ENCODE measurements at regions not wholly inside any gene's neighbourhood (a gene's known extent, or its start where the extent isn't known, plus 50 kb on each side); places are given as distances from the start of the nearest gene placed in this dataset.

DNA sequence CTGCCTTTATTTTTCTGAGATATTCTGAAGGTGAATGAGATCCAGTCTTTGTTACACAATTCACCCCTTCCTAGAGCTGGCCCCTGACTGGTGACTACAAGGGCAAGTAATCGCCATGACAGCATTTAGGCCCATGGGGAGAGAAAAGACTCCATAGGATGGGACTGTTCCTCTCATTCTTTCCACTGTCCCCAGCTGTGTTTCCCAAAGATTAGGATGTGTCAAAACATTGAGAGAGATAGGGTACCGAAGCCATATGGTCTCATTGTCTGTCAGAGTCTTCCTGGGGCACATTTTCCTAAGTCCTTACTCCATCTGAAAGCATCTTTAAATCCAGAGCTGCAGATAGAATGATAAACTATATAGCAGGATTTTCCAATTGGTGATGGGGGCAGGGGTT lies 423.5 kb downstream of the OMA1 start:
- no peak for DNase-seq

DNA sequence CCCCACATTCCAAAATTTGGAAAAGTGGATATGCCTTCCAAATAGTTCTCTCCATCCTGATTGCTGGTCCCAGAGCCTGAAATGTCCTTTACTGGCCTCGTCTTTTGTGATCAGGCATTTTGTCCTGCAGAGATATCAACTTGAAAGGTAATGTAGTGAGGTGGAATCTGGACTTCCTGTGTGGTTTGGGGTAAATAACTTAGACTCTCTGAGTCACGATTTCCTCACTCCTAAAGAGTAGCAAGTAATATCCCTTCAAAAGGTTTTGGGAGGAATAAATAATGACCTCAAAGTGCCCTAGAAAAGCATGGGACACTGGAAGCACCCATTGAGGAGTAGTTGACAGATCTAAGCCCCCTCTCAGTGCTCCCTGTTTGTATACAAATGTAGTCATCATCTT lies 426.6 kb downstream of the OMA1 start:
- DNase-seq = no peak

DNA sequence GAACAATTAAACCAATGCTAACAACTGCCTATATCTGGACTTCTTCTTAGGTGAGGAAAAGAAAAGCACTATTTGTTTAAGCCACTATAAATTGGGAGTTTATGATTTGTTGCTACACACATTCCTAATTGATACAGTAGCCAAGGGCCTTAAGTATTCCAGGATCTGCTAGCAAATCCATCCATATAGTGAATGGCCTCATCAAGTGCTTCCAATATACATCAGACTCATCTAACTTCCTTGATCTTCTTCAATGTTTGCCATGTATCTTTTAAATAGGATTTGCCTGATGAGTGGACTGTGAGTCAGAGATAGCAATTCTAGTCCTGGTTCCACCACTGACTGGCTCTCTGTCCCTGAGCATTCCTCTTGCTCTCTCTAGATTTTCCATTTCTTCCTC lies 430.2 kb downstream of the OMA1 start:
- DNase-seq = no peak

DNA sequence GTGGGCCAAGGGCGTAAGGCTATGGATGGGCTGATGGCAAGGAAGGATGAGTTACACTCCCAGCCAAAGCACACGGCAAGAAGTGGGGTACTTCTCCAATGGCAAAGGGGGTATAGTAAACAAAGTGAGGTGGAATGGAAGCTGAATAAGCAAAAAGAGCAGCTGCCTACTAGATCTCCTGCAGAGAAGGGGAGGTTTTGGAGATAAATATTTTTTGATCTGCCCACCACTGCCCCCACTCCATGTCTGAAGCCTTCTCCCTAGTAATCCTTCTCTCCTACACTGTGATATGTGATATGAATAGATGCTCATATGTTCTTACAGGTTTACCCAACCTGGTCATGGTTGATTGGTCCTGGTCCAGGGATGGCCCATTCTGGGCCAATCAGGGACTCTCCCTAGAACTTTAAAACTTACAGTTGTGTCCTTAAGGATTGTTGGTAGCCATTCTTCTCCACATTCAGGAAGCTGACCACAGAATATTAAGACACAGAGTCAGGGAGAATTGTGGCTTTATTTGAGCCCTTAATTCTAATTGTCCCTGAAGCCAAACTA lies 436.8 kb downstream of the OMA1 start:
- no peak for DNase-seq

DNA sequence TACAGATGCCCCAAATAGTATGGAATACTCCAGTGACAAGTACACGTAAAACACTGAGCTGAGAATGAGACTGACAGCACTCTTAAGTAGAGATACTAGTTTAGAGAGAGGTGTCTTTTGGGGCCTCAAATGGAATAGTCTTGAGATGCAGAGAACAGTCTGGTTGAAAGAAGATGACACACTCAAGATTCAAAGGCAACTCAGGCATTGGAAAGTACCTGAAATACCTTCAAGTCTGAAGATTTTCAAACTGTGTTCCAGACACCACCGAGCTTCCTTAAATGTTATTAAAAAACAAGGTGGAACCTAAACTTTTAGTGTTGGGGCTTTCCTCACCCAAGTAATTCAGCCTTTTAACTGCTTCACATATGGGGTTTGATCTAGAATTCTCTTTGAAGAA lies 437.7 kb downstream of the OMA1 start:
- no peak for DNase-seq

DNA sequence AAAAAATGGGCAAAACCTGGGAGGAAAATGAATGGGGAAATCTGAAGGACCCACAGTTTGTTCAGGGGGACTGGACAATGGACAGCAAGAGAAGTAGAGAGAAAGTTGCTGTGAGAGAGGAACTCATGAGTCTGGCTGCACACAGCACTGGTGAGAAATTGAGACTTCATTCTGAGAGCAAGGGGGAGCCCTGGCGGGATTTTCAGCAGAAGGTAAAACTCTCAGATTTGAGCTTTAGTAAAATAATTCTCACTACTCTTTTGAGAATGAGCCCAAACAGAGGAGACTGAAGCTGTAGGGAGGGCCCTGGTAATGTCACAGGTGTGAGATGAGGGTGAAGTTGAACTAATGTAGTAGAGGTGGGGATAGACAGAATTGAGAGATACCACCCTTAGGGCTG lies 438.6 kb downstream of the OMA1 start:
- no peak for DNase-seq

DNA sequence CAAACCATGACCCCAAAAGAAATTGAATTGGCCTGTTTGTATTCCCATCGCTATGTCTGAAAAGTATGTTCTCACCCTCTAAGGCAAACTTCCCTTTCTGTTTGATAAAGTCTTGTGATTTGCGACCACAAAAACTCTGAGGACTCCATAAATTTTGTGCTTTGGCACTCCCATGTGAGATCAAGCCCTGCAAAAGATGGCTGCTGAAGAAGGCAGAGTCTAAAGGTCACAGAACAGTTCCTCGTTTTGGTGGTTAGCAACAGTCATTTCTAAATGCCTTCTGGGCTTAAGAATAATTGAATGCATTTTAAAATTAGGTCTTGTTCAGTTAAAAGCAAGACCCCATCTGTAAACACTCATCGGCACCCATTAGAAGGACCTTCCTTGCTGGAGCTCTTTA lies 441.6 kb downstream of the OMA1 start:
- no peak for DNase-seq

DNA sequence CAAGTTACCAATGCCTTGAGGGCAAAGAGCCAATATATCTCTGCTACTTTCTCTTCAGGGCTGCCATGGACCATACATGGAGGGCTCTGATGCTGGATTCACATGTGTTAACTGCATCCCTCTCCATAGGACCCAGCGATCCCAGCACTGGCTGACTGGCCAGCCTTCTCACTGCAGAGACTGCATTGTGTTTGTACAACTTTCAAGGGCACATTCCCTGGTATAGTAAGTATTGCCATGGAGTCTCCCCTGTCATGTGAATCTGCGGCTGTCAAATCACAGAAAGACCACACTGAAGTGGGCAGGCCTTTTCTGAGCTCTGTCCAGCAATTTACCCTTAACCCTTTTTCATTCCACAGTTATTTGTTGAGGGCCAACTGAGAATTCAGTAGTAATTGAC lies 449.8 kb downstream of the OMA1 start:
- no peak for DNase-seq

DNA sequence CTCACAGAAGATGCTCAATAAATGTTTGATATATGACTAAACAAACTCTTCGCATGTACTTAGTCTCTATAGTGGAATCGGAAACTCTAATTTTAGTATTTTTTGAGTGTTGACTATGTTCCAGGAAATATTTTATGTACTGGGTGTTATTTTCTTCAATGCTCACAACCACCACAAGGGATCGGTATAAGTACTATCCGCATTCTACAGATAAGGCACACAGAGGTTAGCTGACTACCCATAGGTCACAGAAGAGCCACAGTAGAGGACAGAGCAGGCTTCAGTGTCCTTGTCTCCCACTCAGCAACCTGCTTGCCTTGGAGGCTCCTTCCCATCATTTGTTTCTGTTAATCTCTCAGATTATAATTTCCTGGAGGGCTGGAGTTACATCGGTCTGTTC lies 451.3 kb downstream of the OMA1 start:
- DNase-seq = no peak

DNA sequence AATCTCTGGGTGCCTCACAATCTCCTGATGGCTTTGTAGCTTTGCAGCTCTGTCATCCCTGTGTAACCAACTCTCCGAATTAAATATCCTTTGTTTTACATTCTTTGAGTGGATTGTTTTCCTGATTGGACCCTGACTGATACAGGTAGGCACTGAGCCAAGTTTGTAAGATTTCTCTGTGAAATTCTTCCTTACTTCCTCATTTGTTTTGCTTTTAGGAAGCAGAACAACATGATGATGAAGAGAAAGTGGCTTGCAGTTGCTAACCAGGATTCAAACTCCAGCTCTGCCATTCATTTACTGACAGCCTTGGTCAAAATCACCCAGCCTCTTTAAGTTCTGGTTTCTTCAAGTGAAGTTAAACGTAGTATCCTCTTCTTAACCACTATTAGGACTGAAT lies 452.3 kb downstream of the OMA1 start:
- no peak for DNase-seq

DNA sequence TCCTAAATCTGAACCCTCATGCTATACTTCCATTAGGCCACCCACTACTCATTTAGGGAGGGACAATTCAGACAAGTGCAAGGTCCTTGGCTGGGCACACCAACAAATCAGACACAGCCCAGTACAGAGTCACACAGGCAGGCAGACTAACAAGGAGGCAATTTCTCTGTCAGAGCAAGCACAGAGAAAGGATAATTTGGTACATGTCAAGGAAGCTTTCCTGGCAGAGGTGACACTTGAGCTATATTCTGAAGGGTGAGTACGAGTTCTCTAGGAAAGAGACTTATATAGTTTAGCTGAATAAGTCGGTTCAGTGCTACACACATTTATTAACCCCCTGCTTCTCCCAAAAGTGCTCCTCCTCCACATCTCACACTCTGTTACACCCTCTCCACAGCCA lies 455.9 kb downstream of the OMA1 start:
- no peak for DNase-seq

DNA sequence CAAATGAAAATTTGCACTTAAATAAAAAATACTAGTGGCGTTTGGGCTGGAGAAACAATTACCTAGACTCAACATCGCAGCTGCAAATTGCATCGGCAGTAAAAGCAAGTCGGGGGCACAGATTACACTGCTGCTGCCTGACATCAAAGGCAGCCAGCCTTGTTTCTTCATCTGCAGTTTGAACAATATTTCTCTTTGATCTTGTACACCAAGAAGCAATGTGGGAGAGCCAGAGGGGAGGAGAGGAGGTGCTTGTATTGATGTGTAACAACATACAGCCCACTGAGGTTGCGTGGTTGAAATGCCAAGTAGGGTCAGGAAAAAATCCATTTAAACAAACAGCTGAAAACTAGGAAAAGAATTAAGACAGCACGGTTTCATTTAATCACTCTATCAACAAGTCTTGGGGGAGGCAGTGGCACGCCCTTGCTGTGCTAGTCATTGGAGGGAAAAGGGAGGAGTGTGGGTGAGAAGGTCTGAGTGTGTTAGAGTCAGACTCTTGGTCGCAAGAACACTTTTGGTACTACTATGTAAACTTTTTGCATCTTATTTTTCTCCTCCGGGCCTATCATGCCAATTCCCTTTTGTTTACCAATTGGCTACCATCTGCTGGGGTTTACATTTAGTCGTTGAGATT lies 456.5 kb downstream of the OMA1 start:
- no peak for DNase-seq

DNA sequence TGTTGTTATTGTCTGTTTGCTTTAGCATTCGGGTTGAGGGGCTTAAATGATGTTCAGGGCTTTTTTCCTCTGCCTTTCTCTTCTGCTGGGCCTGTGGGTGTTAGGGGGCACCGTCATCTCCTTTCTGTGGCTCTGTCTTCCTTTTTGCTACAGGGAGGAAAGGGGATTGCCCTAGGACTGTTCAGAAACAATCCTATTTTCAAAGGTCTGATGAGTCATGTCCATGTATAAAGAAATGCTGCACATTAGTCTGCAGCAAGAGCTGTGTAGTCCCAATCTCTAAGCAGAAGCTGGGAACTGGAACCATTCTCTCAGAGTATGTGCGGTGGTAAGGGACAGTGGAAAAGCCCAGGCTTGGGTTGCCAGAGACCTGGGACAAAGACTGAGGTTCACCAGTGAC lies 462.3 kb downstream of the OMA1 start:
- no peak for DNase-seq

DNA sequence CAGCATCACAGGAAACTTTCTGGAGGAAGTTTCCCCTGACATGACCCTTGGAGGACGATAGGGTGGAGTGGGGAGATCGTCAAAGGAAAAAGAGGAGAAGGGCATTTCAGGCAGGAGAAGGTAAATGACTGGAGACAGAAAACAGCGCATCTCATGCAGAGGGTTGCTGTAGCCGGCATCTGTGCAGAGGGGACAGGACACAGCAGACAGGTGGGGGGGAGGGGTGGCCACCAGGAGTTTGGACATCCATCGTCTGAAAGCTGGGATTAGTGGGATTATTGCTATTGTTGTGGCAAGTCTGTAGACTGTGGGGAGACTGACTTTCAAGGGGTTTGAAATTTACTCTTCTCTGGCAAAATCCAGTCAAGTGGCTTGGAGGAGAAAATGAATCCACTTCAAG lies 463.9 kb downstream of the OMA1 start:
- no peak for DNase-seq

DNA sequence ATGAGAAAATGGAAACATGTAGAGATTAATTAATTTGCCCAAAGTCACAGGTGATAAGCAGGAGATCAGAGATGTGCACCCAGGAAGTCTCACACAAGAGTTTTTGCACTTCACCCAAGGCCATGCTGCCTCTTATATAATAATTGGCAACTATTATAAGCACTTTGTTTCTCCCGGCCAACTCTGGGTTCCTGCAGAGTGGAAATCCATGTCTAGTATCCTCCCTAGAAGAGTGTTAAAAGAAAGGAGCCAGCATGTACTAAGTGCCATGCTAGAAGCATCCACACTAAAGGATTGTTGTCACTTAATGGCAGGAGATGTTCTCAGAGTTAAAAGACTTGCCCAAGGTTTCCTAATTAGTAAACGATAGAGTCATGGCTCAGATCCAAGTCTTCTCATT lies 470.3 kb downstream of the OMA1 start:
- DNase-seq = no peak

DNA sequence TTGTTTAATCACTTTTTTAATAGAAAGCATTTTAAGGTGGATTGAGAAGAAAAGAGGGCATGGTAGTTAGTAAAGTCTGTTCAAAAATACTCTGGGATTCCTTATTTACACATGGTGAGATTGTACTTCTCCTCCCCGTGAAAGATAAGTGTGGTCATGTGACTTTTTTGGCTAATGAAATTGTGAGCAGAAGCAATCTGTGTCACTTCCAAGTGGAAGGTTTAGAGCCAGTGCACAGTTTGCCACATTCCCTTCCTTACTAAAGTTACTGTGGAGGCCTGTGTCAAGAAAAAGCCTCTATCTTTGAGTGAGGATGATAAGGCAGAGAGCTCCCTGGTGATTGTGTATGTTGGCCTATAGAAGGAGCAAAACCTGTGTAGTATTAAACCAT lies 471.3 kb downstream of the OMA1 start:
- DNase-seq = no peak

DNA sequence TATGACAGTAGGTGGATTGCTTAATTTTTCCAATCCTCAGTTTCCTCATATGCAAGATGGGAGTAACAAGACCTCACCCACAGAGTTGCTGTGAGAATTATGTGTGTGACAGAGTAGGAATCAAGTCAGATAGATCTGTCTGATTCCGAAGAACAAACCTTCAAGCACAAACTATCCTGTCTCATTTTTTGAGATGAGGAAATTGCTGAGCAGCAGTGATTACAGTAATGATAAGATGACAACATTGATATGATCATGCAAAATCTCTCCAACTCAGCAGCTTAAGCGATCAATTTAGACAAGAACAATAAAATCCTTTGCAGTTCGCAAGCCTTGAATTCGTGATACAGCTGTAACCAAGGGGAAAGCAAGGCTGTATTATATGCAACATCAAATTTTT lies 474.1 kb downstream of the OMA1 start:
- DNase-seq = no peak

DNA sequence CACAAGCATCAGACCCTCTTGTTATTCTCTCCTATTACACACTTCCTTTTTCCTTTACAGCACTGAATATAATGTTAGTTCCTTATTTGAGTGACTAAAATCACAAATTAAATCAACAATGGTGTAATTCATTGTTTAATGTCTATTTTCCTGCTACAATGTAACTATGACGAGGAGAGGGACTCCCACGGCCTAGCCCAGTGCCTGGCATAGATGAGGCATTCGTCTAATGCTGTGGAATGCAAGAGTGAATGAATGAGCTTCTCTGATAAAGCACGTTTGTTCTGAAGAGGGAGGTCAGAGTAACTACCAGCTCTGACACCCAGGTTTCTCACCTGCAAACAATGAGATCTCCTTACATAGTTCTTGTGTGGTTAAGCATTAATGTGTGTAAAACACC lies 479.4 kb downstream of the OMA1 start:
- DNase-seq = no peak

DNA sequence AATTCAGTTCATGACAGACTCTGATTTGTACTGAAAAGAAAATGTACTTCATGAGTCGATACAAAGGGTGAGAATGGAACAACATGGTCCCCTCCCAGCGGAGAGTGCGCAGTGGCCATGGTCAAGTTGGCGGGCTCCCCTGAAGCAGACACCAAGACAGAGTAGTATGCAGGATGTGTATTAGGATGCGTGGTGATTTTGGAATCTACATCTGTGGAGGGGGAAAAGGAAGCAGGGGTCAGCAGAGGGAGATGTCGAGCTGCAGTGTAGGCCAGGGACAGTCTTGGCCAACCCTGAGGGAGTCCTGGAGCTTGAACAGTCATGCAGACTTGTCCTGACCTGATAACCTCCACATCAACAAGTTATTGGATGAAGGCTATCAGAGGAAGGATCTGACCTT lies 481.0 kb downstream of the OMA1 start:
- no peak for DNase-seq

DNA sequence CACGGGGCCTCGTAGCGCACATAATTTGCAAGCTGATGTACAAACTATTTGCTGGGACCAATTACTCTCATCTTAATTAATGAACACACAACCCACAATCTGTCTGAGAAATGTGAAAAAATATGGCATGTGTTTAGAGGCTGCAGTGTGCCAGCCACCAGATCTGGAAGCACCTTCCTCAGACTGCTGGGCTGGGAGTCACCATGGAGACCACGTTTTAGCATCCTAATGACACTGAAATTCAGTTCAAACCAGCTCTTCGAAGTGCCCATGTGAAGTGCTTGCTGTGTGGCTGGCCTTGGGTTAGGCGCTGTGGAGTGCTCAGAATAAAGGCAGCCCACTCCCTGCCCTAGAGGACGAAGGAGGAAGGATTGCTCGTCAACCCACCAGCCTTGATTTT lies 482.4 kb downstream of the OMA1 start:
- DNase-seq = no peak

DNA sequence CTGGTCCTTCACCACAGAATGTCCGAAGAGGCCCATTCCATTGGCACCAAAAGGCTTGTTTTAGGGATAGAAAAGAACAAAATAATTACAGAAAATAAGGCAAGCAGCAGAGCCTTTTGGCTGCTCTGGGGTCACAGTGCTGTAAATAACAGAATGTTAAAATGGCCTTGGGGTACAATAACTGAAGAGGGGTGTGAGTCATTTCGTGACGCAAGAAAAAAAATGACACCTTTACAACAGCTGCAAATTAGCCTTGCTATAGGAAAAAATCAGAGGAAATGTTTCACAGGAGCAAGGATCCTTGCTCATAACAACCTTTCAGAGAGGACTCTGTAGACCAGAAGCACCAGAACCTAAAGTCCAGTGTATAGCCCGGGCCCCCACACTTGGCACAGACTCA lies 483.4 kb downstream of the OMA1 start:
- DNase-seq = no peak

DNA sequence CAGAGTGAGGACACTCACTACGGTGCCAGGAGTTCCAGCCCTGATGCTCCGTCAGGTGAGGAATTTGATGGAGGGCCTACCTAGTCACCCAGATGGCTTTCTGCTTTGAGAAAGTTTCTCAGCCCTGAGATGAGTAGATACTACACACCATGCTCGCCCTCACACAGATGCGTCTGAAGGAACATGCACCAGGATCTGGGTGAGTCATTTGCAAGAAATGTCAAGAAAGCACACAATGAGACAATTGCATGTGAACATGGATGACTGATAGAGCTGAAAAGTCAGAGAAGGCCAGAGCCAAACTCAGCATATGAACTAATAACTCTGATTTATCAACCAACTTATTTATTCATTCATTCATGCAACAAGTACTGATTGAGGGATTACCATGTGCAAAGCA lies 483.9 kb downstream of the OMA1 start:
- no peak for DNase-seq

DNA sequence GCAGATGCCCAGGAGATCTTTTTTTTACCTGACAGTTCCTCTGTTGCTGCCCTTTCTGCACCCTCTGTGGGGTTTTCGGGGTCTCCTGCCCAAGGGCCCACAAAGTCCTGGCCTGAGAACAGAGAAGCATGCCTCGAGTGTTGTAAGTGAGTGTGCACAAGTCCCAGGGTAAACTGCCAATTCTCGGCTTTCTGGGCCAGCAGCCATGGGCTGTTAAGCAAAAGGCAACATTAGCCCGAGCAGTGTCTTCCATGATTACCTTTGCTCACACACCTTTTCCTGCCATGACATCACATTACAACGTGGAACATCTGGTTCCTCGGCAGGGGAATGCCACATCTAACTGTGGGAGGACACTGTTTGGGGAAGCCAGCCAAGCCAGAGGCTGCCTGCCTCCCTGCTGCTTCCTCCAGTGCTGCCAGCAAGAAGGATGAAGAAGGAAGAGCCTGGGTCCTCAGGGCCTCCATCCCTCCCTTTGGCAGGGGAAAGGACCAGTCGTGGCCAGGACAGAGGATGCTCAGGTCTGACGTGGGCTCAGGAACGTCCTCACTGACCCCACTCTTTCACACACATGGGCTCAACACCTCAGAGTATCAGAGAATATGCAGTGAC lies 485.9 kb downstream of the OMA1 start:
- DNase-seq = no peak

DNA sequence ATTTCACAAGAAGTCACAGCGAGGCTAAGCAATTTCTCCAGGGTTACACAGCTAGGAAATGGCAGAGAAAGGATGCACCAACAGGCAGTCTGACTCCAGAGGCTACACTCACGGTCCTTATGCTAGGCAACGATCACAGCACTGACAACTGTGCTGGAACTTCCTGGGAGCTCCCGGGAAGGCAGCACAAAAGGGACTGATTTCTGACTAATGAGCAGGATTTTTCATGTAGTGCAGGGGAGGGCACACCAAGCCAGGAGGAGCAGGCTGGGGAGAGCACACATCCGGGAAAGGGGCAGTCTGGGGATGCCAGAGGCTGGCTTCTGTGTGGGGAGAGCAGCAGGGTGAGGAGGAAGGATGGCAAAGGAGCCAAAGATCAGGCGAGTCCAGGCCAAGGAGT lies 486.7 kb downstream of the OMA1 start:
- DNase-seq = no peak

DNA sequence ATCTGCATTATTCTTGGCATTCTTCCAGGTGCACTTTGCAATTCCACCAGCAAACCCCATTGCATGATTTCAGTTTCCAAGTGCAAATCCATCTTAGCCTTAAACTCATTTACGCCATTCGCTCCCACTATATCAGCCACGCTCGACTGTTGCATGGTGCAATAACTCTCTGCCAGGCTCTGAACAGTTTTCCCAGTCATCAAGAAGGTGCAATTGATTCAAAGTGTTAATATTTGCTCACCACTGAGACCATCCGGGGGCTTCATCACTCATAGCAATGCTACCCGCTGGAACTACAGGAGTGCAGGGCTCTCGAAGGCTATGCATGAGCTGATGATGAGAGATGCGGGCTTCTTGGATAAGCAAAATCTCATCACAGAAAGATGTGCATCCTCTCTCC lies 488.2 kb downstream of the OMA1 start:
- no peak for DNase-seq
